ENCODE measurements at regions not wholly inside any gene's neighbourhood (a gene's known extent, or its start where the extent isn't known, plus 50 kb on each side); places are given as distances from the start of the nearest gene placed in this dataset.
"Not testable (repeated sequence)": the region's sequence is repeated elsewhere in the genome, so short reads cannot be mapped to it uniquely, and the experiment has no call there.

- H3K4me1 ChIP-seq (ENCODE audit: control insufficient read depth in 3 of 3, insufficient read depth in 3 of 3, low read length in 3 of 3), result no peaks in the 10 kb centered on the region
Measured at GRCh38 chr10:25101461-25102146, 73.2 kb upstream of the GPR158 start.

GRCh38 chr10:25102147-25102822 lies 72.5 kb upstream of the GPR158 start:
- Histone ChIP-seq H3K4me1 (ENCODE audit: control insufficient read depth in 3 of 3, insufficient read depth in 3 of 3, low read length in 3 of 3) (no peaks in the 10 kb centered on the region), H3K27ac (ENCODE audit: low read depth, low read length) (no peak overlapping the region), H3K9me3 (ENCODE audit: control insufficient read depth in 3 of 3, low read length in 3 of 3) (no peaks in the 10 kb centered on the region), H3K27me3 (ENCODE audit: control insufficient read depth in 3 of 3, insufficient read depth in 3 of 3, low read length in 3 of 3) (no peaks in the 10 kb centered on the region), H3K9ac (ENCODE audit: low read depth in 1 of 3, low read length in 3 of 3) (no peak overlapping the region), H3K4me3 (ENCODE audit: low read length in 3 of 3) (no peak overlapping the region), H3K36me3 (ENCODE audit: control insufficient read depth in 3 of 3, insufficient read depth in 3 of 3, low read length in 3 of 3) (no peaks in the 10 kb centered on the region)

More at GRCh38 chr10:25101461-25102146, 73.2 kb upstream of the GPR158 start:
- H3K9ac ChIP-seq (ENCODE audit: low read depth in 1 of 3, low read length in 3 of 3), result no peak overlapping the region
- no peaks in the 10 kb centered on the region for H3K27me3 ChIP-seq (ENCODE audit: control insufficient read depth in 3 of 3, insufficient read depth in 3 of 3, low read length in 3 of 3)
- H3K4me3 ChIP-seq (ENCODE audit: low read length in 3 of 3), result no peak overlapping the region
- no peaks in the 10 kb centered on the region for H3K9me3 ChIP-seq (ENCODE audit: control insufficient read depth in 3 of 3, low read length in 3 of 3)
- no peaks in the 10 kb centered on the region for H3K36me3 ChIP-seq (ENCODE audit: control insufficient read depth in 3 of 3, insufficient read depth in 3 of 3, low read length in 3 of 3)
- H3K27ac ChIP-seq (ENCODE audit: low read depth, low read length), result no peak overlapping the region

- H3K4me3 ChIP-seq (ENCODE audit: low read length in 3 of 3), result no peak overlapping the region
- H3K27ac ChIP-seq (ENCODE audit: low read depth, low read length), result no peak overlapping the region
- no peaks in the 10 kb centered on the region for H3K36me3 ChIP-seq (ENCODE audit: control insufficient read depth in 3 of 3, insufficient read depth in 3 of 3, low read length in 3 of 3)
- no peak overlapping the region for H3K9ac ChIP-seq (ENCODE audit: low read depth in 1 of 3, low read length in 3 of 3)
- H3K9me3 ChIP-seq (ENCODE audit: control insufficient read depth in 3 of 3, low read length in 3 of 3), result no peaks in the 10 kb centered on the region
- no peaks in the 10 kb centered on the region for H3K27me3 ChIP-seq (ENCODE audit: control insufficient read depth in 3 of 3, insufficient read depth in 3 of 3, low read length in 3 of 3)
- no peaks in the 10 kb centered on the region for H3K4me1 ChIP-seq (ENCODE audit: control insufficient read depth in 3 of 3, insufficient read depth in 3 of 3, low read length in 3 of 3)
Measured at GRCh38 chr10:25103703-25104102, 71.1 kb upstream of the GPR158 start.

- no peak overlapping the region for H3K27ac ChIP-seq (ENCODE audit: low read depth, low read length)
- H3K4me3 ChIP-seq (ENCODE audit: low read length in 3 of 3), result no peak overlapping the region
- no peak overlapping the region for H3K9ac ChIP-seq (ENCODE audit: low read depth in 1 of 3, low read length in 3 of 3)
- H3K4me1 ChIP-seq (ENCODE audit: control insufficient read depth in 3 of 3, insufficient read depth in 3 of 3, low read length in 3 of 3), result no peaks in the 10 kb centered on the region
- no peaks in the 10 kb centered on the region for H3K36me3 ChIP-seq (ENCODE audit: control insufficient read depth in 3 of 3, insufficient read depth in 3 of 3, low read length in 3 of 3)
- H3K27me3 ChIP-seq (ENCODE audit: control insufficient read depth in 3 of 3, insufficient read depth in 3 of 3, low read length in 3 of 3), result no peaks in the 10 kb centered on the region
- no peaks in the 10 kb centered on the region for H3K9me3 ChIP-seq (ENCODE audit: control insufficient read depth in 3 of 3, low read length in 3 of 3)
Measured at GRCh38 chr10:25104441-25104840, 70.4 kb upstream of the GPR158 start.

GRCh38 chr10:25105262-25105661 lies 69.5 kb upstream of the GPR158 start:
- H3K27ac ChIP-seq (ENCODE audit: low read depth, low read length), result no peak overlapping the region
- H3K4me3 ChIP-seq (ENCODE audit: low read length in 3 of 3), result no peak overlapping the region
- no peaks in the 10 kb centered on the region for H3K9me3 ChIP-seq (ENCODE audit: control insufficient read depth in 3 of 3, low read length in 3 of 3)
- H3K36me3 ChIP-seq (ENCODE audit: control insufficient read depth in 3 of 3, insufficient read depth in 3 of 3, low read length in 3 of 3), result no peaks in the 10 kb centered on the region
- no peaks in the 10 kb centered on the region for H3K27me3 ChIP-seq (ENCODE audit: control insufficient read depth in 3 of 3, insufficient read depth in 3 of 3, low read length in 3 of 3)
- H3K4me1 ChIP-seq (ENCODE audit: control insufficient read depth in 3 of 3, insufficient read depth in 3 of 3, low read length in 3 of 3), result no peaks in the 10 kb centered on the region
- H3K9ac ChIP-seq (ENCODE audit: low read depth in 1 of 3, low read length in 3 of 3), result no peak overlapping the region

- H3K4me3 ChIP-seq (ENCODE audit: low read length in 3 of 3), result no peak overlapping the region
- no peaks in the 10 kb centered on the region for H3K4me1 ChIP-seq (ENCODE audit: control insufficient read depth in 3 of 3, insufficient read depth in 3 of 3, low read length in 3 of 3)
- no peaks in the 10 kb centered on the region for H3K27me3 ChIP-seq (ENCODE audit: control insufficient read depth in 3 of 3, insufficient read depth in 3 of 3, low read length in 3 of 3)
- no peaks in the 10 kb centered on the region for H3K9me3 ChIP-seq (ENCODE audit: control insufficient read depth in 3 of 3, low read length in 3 of 3)
- no peaks in the 10 kb centered on the region for H3K36me3 ChIP-seq (ENCODE audit: control insufficient read depth in 3 of 3, insufficient read depth in 3 of 3, low read length in 3 of 3)
- no peak overlapping the region for H3K9ac ChIP-seq (ENCODE audit: low read depth in 1 of 3, low read length in 3 of 3)
- H3K27ac ChIP-seq (ENCODE audit: low read depth, low read length), result no peak overlapping the region
Measured at GRCh38 chr10:25105743-25106260, 69.0 kb upstream of the GPR158 start.

GRCh38 chr10:25107756-25108155 lies 67.0 kb upstream of the GPR158 start:
- Histone ChIP-seq H3K36me3 (ENCODE audit: control insufficient read depth in 3 of 3, insufficient read depth in 3 of 3, low read length in 3 of 3) (no peaks in the 10 kb centered on the region), H3K9ac (ENCODE audit: low read depth in 1 of 3, low read length in 3 of 3) (no peak overlapping the region), H3K4me1 (ENCODE audit: control insufficient read depth in 3 of 3, insufficient read depth in 3 of 3, low read length in 3 of 3) (no peaks in the 10 kb centered on the region), H3K27me3 (ENCODE audit: control insufficient read depth in 3 of 3, insufficient read depth in 3 of 3, low read length in 3 of 3) (no peaks in the 10 kb centered on the region), H3K27ac (ENCODE audit: low read depth, low read length) (no peak overlapping the region), H3K9me3 (ENCODE audit: control insufficient read depth in 3 of 3, low read length in 3 of 3) (no peaks in the 10 kb centered on the region), H3K4me3 (ENCODE audit: low read length in 3 of 3) (no peak overlapping the region)

- not testable (repeated sequence) for H3K9me3 ChIP-seq (ENCODE audit: control insufficient read depth in 3 of 3, low read length in 3 of 3); H3K9ac ChIP-seq (ENCODE audit: low read depth in 1 of 3, low read length in 3 of 3); H3K4me3 ChIP-seq (ENCODE audit: low read length in 3 of 3); H3K36me3 ChIP-seq (ENCODE audit: control insufficient read depth in 3 of 3, insufficient read depth in 3 of 3, low read length in 3 of 3); H3K27me3 ChIP-seq (ENCODE audit: control insufficient read depth in 3 of 3, insufficient read depth in 3 of 3, low read length in 3 of 3); H3K27ac ChIP-seq (ENCODE audit: low read depth, low read length); H3K4me1 ChIP-seq (ENCODE audit: control insufficient read depth in 3 of 3, insufficient read depth in 3 of 3, low read length in 3 of 3)
Measured at GRCh38 chr10:25109896-25110295, 64.9 kb upstream of the GPR158 start.

- Histone ChIP-seq H3K36me3 (ENCODE audit: control insufficient read depth in 3 of 3, insufficient read depth in 3 of 3, low read length in 3 of 3) (no peaks in the 10 kb centered on the region), H3K4me3 (ENCODE audit: low read length in 3 of 3) (no peak overlapping the region), H3K4me1 (ENCODE audit: control insufficient read depth in 3 of 3, insufficient read depth in 3 of 3, low read length in 3 of 3) (peaks cover 0 to 4% (median 0%) of the 10 kb centered on the region in 3 donors), H3K9ac (ENCODE audit: low read depth in 1 of 3, low read length in 3 of 3) (no peak overlapping the region), H3K9me3 (ENCODE audit: control insufficient read depth in 3 of 3, low read length in 3 of 3) (no peaks in the 10 kb centered on the region), H3K27me3 (ENCODE audit: control insufficient read depth in 3 of 3, insufficient read depth in 3 of 3, low read length in 3 of 3) (peaks cover 0 to 5% (median 0%) of the 10 kb centered on the region in 3 donors), H3K27ac (ENCODE audit: low read depth, low read length) (no peak overlapping the region)
Measured at GRCh38 chr10:25112016-25112415, 62.8 kb upstream of the GPR158 start.
